GM19324 (cell line): ENCODE measurements at regions not wholly inside any gene's neighbourhood (a gene's known extent, or its start where the extent isn't known, plus 50 kb on each side); places are given as distances from the start of the nearest gene placed in this dataset.

Source experiments
- ATAC-seq: cut with Tn5 transposase; IDR thresholded peaks from one replicate; pipeline ENCODE4 v1.9.1; 2021; ENCODE audit warnings: mild to moderate bottlenecking, moderate library complexity; ENCODE audit not compliant: unreplicated experiment, low FRiP score

DNA sequence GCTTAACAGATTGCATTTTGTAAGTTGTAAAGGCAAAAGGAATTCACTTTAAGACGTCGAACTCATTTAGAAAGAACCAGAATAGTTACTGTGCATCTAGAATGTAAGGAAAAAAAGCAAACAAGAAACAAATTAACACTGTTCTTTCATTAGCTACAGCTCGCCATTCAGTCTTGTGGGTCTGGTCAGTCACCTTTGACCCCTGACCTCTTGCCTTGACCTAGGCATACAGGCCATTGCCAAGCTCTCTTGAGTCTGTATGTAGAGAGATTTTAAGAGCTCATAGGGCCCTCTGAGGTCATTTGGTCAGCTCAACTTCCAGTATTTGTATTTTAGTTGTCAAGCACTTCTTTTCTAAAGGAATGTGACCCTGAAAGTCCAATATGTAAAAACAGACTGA lies 318.7 kb downstream of the DHX35 start:
- no peak for ATAC-seq

DNA sequence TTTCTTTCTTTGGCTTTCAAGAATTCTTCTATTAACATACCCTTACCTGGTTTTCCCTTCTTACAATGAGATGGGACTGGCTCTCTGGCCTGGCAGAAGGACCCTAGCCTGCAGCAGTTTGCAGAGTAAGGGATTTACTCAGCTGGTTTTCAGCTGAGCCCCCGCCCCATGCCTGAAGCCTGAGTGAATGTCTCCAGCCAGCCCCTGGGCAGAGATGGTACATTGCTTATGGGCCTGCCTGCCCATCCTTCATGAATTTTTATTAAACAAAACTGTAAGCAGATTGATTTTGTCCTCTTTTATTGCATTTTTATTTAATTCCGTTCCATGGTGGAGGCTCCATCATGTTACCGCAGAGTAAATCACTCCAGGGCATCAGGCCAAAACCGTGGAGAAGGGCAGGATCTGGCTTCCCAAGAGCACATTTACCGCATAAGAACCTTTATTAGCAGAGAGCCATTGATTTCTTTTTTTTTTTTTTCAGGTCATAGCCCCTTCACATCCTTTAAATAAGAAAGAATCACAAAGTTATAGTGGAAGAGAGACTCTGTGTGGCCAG lies 316.2 kb downstream of the DHX35 start:
- ATAC-seq, result no peak

DNA sequence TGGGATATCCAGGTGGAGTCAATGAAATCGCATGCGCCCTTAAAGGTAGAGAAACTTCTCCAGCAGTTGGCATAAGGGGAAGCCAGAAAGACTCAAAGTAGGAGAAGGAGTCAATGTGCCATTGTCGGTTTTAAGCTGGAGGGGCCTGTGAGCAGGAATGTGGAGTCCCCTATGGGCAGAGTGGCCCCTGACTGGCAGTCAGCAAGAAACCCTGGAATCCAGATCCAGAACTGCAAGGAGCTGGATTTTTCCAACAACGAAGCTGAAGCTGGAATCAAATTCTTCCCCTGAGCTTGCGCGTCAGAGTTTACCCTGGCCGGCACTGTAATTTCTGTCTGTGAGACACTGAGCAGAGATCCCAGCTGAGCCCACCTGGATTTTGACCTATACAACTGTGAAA lies 315.0 kb downstream of the DHX35 start:
- no peak for ATAC-seq

DNA sequence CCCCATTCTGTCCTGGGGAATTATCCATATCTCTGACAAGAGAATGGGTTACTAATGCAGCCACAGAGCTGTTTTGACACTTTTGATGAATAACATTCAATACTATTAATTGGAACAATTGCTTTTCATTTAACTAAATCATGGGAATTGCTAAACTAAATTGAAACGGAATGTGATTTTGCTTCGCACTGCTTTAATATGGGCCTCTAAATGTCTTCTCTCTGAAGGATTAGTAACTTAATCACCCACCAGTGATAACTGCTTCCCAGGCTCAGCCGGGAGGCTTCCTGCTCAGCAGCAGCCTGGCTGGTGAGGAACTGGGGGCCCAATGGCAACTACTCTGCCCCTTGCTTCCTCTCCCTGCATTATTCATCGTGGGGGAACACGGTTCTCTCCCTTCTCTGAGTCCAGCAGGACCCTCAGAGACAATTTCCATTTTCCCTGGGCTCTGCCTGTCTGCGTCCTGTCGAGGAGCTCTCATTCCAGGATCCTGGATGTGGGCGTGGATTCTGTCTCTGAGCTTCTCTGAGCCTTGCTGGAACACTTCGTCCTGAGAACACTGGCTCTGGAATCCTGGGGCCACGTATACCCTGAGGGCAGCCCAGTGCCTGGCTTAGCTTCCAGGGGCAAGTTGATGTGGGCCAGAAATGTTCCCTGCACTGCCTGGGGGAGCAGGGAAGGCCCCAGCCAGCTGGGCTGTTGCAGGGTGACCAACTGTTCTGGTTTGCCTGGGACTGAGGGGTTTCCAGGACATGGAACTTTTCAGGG lies 308.9 kb downstream of the DHX35 start:
- no peak for ATAC-seq

DNA sequence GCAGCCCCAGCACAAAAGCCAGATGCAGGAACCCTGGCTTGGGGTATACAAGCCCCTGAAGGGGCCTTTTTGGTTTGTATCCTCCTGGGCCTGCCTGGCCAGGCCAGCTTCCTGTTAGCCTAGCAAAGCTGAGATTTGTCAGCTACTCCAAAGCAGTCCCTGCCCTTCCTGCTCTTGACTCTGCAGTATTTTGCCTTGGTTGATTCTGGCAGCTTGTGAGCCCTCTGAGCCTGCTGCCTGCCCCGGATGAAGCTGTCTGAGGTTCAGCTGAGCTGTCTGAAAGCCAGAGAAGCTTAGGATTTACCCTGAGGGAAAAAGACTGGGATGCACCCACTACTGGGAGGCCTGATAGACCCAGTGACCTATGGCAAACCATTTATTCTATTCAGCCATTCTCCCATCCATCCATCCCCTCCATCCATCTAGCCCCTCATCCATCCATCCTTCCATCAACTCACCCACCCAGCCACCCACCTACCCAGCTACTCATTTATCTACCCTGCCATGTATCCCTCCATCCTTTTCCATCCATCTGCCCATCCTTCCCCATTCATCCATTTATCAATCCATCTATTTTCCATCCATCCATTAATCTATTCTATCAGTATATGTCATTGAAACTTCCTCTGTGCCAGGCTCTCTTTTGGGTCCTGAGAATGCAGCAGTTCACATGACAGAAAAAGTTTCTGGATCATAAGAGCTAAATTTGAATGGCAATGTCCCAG lies 307.5 kb downstream of the DHX35 start:
- ATAC-seq, result no peak

DNA sequence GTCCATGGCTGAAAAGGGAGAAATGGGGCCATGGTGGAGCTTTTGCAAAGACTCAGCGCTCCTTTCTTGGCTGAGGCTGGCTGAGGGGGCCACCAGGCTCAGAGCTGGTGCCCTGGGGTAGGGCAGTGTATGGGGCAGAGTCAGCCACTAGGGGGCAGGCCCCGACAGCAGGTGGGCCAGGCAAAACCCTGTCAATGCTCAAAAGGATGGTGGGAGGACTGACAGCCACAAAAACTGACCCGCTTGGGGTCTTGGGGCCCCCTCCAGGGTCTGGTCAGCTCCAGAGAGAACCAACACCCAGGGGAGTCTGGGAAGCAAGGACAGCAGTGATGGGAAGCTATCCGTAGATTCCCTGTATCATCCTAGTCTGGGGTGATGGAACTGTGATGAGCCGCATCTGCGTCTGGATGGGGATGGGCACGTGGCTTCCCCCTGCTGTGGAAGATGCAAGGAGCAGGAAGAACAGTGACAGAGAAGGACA lies 306.9 kb downstream of the DHX35 start:
- no peak for ATAC-seq

DNA sequence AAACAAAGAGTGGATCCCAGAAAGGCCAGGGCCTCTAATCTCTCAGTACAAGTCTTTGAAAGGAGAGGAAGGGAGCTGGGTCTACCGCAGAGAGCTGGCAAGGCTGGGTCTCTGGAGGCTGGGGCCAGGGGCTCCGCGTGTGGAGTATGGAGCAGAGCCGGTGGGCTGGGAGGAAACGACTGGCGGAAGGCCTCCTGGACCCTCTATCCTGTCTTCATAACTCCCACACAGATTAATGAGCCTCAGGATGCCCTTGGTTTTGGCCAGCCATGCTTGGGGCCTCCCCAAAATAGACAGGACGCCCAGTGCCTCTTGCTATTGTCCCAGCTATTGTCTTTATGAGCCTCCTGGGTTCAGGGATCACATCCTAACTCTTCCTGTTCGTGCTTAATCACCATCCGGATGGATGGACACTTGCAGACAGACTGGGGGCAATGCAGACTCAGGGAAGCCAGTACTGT lies 306.4 kb downstream of the DHX35 start:
- ATAC-seq, result no peak

DNA sequence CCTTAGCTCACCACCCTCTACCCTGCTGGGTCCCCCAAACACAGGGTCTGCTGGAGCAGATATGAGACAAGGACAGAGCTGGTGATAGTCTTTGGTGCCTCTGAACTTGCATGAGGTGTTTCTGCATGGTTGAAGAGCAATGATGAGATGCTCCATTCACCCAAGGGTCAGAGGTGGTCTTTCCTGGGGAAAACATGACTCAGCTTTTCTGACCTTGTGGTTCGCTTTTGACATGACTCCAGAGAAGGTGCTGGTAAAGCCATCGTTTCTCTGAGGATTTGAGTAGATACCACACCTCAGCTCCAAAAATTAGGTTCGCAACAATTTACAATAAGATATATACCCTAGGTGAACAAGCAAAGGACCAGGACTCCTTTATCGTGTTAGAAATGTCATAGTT lies 304.8 kb downstream of the DHX35 start:
- ATAC-seq, result no peak

DNA sequence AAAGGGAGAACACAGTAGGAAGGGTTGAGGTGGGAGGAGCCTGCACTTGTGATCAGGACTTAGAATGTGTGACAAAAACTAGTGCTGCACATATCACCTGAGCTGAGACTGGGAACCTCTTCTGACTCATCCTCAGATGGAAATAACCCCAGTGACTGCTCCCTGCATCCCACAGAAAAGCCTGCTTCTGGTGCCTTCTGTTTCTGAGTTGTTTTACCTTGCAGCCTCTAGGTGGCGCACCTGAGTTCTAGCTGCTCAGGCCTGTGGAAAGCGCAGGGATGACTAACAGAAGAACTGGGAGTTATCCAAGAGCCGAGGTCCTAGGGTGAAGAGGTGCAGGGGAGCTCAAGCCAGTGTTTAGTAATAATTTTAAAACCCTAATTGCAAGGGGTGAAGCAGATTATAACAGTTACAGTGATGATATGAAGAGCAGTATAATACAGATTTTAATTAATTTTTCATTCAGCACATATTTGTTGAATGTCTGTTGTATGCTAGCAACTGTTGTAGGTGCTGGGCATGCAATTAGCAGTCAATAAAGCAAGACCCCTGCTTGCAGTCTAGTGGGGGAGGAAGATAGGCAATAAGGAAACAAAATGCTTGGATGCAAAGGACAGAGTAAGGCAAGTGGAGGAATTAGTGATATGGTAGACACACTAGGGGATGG lies 302.5 kb downstream of the DHX35 start:
- ATAC-seq, result no peak

DNA sequence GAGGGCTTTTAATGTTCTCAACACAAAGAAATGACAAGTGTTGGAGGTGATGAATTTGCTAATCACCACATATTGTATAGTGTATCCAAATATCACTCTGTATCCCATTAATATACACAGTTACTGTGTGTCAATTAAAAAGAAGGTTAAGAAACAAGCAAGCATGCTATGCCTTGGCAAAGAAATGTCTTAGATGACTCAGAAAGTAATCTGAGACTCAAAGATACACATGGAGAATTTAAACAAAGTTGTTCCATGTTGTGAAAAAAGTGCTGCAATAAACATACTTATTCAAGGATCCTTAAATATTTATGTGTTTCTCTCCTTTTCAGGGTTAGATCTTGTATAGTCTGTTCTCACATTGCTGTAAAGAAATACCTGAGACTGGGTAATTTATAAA lies 300.9 kb downstream of the DHX35 start:
- ATAC-seq, result no peak

DNA sequence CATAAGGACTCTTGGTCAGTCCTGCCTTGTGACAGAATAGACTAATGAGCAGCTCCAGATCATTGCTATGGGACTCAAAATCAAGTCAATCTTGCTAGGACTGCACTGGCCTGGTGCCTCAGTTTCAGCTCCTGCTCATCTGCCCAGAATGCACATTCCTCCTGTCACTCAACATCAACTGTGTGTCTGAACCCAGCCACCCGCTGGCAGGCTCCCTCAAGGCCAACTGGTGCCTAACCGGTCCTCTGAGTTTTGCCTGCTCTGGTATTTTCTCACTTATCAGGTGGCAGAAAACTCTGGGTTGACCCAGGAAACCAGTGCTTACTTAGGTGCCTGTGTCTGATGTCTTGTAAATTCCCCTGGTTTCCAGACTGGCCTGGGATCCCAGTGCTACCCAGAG lies 297.7 kb downstream of the DHX35 start:
- no peak for ATAC-seq

DNA sequence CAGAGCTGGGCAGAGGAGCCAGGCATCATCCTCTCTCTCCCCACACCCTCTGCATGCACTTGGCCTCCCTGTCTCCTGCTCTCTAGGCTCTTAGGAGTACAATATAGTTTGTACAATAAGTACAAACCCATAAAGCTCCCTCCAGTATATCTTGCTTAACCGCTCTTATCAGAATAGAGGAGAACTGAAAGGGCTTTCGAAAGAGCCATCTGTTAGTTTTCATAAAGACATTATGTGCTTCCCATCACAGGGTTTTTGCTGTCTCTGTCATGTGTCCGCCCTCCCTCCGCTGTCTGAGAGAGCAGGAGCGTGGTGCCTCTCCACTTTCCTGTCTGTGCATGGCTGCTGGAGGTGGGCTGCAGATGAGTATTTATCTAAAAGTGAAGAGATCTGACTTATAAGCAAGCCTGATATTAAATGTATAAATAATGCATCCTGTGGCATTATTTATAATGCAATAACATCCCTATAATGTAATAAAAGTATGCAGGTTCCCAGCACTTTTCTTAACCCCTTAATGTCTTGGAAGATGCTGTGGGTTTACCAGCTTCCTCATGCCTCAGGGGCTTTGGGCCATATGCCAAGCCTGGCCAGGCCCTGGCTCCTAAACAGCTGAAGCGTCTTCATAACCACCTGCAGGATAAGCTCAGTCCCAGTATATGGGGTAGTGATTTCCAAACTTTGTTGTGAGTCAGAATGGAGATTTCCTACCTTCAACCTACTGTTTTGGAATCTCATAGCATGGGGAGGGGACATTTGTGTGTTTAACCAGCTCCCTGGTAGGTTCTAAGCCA lies 297.1 kb downstream of the DHX35 start:
- no peak for ATAC-seq

DNA sequence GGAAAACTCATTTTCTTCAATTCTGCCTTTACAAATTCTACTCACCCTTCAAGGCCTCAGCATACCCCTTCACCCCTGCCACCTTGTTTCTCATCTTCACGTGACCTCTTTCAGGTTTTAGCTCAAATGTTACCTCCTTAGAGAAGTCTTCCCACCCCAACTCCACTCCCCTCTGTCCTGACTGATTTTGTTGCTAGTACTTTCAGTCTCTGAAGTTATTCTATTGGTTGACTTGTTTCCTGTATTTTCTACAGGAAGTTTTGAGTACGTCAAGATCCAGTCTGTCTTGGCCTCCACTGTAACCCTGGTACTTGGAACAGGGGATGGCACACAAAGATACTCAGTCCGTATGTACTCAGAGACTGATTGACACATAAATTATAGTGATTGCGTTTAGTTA lies 296.1 kb downstream of the DHX35 start:
- ATAC-seq, result no peak

DNA sequence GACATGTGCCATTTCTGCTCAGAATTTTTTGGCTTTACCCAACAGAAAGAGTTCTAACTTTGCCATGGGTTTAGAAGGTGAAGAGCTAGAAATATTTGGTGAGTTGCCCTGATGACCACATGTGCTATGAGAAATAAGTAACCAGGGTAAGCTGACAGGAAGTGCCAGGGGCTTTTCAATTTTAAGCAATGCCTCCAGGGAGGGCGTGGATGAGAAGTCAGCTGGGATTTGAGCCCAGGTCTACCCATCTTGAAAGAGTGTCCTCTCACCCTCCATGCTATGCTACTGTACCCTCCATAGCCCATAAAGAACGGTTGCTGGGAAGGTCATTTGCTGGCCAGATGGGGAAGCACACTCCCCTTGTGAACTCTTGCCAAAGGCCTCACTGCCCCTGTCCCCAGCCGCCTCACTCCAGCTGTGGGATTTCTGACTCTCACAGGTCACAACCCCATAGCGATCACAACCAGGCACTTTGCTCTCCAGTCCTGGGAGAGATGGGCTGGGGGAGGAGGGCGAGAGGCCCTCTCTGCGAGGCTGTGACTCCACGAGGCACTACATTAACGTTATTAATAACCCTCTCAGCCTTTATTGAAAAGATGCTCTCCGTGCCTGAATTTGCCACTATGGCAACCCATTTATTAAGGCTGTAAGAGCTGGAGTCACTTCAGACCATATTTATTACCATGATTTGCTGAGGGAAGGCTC lies 291.1 kb downstream of the DHX35 start:
- no peak for ATAC-seq

DNA sequence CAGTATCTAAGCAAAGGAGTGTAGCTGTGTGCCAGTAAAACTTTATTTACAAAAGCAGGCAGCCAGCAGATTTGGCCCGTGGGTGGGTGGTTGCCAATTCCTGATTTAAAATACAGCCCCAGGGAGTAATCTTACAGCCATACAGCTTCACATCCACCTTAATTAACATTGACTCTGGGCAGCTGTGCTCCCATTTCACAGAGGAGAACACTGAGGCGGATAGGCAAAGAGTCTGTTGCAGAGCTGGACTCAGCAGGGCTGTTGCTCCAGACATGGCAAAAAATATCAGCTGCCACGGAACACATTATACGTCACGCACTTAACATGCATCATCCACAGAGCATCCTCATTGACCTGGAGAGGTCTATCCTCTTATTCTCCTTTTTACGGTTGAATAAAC lies 289.9 kb downstream of the DHX35 start:
- no peak for ATAC-seq

DNA sequence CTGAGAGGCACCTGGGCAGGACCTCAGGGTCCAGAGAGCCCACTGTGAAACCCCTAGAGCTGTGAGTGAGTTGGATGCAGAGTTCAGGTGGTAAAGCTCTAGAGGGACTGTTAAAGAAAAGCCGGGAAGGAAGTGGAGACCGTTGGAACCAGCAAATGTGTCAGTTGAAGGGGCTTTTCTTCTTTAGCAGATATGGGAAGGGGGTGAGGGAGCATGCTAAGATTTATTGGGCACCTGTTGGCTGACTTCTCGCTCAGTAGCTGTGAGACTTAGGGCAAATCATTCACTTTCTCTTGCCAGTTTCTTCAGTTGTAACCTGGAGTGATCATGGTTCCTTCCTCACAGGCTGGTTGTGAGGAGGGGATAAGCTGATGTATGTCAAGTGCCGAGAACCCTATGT lies 287.7 kb downstream of the DHX35 start:
- no peak for ATAC-seq

DNA sequence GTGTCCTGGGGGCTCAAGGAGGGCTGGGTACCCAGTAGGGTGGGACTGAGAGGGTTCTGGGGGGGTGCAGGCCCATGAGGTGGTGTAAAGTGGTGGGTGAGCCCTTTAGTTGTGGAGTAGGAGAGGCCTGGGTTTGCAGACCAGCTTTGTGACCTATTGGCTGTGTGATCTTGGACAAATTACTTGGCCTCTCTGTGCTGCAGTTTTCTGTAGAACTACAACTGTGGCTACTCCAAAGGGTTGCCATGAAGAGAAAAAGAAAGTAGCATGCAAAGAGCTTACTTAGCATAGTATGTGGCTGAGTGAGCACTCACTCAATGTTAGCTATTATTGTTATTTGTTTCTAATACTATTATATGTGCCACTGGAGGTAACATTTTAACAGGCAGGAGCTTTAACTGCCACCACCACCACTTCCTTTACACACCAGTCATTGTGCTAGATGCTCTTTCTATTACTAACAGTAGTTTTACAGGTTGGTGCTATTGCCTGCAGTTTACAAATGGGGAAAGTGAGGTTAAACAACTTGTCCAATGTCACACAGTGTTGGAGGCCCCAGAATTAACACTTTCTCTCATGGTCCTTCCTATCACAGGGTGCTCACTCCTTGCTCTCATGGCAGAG lies 286.8 kb downstream of the DHX35 start:
- no peak for ATAC-seq

DNA sequence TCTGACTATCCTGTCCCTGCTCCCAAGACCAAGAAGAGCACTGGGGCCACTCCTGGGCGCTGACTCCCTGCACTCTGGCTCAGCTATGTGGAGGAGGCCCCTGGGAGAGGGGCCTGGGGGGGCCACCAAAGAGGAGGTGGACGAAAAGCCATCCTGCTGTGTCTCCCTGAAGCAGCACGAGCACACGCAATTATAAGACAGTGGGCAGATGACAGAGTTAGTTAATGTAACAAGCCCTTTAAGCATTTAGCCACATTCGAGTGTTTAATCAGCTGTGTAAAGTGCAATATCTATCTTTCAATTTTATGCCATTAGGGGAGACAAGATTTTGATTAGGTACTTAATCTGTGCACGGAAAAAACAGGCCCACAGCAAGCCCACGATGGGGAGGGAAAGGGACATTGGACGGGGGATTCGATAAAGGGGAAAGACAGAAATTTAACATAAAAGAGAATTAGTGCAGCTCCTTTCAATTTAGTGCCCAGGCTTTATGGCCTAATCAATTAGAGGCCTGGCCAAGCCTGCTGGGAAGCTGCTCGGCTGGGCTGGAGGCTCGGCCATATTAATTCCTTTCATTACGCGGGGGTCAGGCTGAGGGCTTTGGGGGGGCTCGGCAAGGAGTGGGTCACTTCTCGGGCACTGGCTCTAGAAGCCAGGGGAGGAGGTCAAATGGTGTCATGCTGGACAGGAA lies 286.2 kb downstream of the DHX35 start:
- no peak for ATAC-seq

DNA sequence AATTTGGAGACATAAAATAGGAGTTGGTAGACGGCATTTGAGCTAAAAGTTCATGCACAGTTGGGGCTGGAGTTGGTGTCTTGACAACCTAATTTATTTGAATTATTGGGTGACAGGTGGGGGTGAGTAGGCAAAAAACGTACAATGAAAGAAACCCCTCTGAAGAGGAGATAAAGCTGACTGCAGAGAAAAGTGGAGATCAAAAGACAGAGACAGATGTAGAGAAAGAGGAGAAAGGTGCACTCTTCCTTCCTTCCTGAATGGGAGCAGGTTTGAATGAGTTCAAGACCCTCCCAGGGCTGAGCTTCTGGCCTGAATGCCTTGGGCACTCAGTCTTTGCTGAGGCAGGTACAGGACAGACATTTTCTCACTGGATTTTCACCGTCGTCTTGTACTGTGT lies 284.3 kb downstream of the DHX35 start:
- ATAC-seq, result no peak
